ENCODE measurements at regions not wholly inside any gene's neighbourhood (a gene's known extent, or its start where the extent isn't known, plus 50 kb on each side); places are given as distances from the start of the nearest gene placed in this dataset.

DNA sequence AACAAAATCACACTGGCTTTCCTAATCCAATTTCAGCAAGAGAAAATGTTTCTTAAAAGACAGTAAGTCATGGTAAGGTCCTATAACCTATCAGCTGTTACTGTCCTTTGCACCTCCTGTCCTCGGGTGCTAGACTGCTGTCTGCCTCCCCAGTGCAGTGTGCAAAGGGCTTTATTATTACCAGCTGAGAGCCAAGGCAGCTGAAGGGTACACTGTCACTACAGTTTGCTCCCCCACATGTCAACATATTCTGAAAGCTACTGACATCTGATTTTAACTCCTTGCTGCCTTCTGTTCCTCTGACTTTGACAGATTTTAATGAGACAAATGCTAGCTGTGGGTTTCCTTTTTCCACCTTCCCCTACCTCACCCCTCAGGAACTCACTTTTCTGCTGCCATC lies 389.4 kb upstream of the SLC24A2 start:
- intact Hi-C loops (cut with micrococcal nuclease; ENCODE audit: unreplicated experiment), result no loop called here
- DNase-seq, result no peak
- no peaks in the 10 kb centered on the region for H3K4me1 Mint-ChIP-seq (ENCODE audit: low read depth, unreplicated experiment)
- TF ChIP-seq, protein P1, sequence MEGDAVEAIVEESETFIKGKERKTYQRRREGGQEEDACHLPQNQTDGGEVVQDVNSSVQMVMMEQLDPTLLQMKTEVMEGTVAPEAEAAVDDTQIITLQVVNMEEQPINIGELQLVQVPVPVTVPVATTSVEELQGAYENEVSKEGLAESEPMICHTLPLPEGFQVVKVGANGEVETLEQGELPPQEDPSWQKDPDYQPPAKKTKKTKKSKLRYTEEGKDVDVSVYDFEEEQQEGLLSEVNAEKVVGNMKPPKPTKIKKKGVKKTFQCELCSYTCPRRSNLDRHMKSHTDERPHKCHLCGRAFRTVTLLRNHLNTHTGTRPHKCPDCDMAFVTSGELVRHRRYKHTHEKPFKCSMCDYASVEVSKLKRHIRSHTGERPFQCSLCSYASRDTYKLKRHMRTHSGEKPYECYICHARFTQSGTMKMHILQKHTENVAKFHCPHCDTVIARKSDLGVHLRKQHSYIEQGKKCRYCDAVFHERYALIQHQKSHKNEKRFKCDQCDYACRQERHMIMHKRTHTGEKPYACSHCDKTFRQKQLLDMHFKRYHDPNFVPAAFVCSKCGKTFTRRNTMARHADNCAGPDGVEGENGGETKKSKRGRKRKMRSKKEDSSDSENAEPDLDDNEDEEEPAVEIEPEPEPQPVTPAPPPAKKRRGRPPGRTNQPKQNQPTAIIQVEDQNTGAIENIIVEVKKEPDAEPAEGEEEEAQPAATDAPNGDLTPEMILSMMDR (IDR thresholded peaks at IDR 0.05; ENCODE audit: unreplicated experiment), result no peak
- no TSS peak for BruUV-seq (replicated peaks)
- CTCF ChIA-PET, result no interaction called here
- H3K27me3 Mint-ChIP-seq (ENCODE audit: unreplicated experiment), result peaks cover 68% of the 10 kb centered on the region
- H3K27ac Mint-ChIP-seq (ENCODE audit: unreplicated experiment), result no peak overlapping the region
- H3K9me3 Mint-ChIP-seq (ENCODE audit: low read depth, unreplicated experiment), result no peaks in the 10 kb centered on the region
- H3K36me3 Mint-ChIP-seq (ENCODE audit: insufficient read depth, unreplicated experiment), result no peaks in the 10 kb centered on the region
- no peak overlapping the region for H3K4me3 Mint-ChIP-seq (ENCODE audit: low read depth, unreplicated experiment)

DNA sequence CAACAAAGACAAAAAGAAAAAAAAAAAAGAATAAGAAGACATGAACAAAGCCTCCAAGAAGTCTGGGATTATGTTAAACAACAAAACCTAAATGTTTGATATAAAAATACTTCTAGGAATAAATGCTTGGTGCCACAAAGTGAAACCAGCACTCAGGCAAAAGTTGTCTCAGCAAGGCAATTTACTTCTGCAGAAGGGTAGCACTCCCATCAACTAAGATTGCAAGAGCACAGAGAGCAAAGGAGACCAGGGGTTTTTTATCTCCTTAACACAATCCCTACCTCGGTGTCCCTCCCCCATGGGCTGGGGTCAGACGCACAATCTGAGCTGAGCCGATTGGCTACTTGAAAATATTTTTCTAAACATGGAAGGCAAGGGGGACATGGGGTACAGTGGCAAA lies 381.3 kb upstream of the SLC24A2 start:
- intact Hi-C loops (cut with micrococcal nuclease; ENCODE audit: unreplicated experiment), result no loop called here
- peaks cover 20% of the 10 kb centered on the region for H3K9me3 Mint-ChIP-seq (ENCODE audit: low read depth, unreplicated experiment)
- TF ChIP-seq, protein P1 (IDR thresholded peaks at IDR 0.05; ENCODE audit: unreplicated experiment), result no peak
- no peak overlapping the region for H3K4me3 Mint-ChIP-seq (ENCODE audit: low read depth, unreplicated experiment)
- CTCF ChIA-PET, result no interaction called here
- no peak for DNase-seq
- H3K27ac Mint-ChIP-seq (ENCODE audit: unreplicated experiment), result no peak overlapping the region
- peaks cover 31% of the 10 kb centered on the region for H3K27me3 Mint-ChIP-seq (ENCODE audit: unreplicated experiment)
- no peaks in the 10 kb centered on the region for H3K4me1 Mint-ChIP-seq (ENCODE audit: low read depth, unreplicated experiment)
- no TSS peak for BruUV-seq (replicated peaks)
- no peaks in the 10 kb centered on the region for H3K36me3 Mint-ChIP-seq (ENCODE audit: insufficient read depth, unreplicated experiment)

DNA sequence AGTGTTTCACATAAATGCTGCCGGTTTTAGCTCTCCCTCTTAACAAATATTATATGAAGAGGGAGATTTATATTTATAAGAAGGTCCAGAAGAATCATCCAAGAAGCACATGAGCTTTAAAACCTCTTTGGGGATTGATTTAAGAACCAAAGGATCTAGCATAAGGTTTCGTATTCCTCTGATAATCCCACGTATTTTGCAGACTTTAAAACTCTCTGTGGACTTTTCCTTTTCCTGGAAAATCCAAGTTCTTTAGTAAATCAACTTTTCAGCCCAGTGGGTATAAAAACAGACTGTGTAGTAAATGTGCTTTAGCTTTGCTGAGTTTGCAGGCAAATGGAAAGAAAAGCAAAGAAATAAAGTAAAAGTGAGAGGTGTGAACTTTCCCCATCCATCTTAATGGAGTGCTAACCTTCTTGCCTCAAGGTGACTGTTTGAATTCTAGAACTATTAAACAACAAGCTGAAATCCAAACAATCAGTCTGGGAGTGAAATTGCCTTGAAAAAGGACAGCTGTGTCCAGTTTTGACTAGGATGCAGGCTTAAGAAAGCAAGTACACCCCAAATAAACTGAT lies 363.4 kb upstream of the SLC24A2 start:
- Mint-ChIP-seq H3K4me1 (ENCODE audit: low read depth, unreplicated experiment) (no peaks in the 10 kb centered on the region), H3K27me3 (ENCODE audit: unreplicated experiment) (peaks cover 36% of the 10 kb centered on the region), H3K4me3 (ENCODE audit: low read depth, unreplicated experiment) (no peak overlapping the region), H3K36me3 (ENCODE audit: insufficient read depth, unreplicated experiment) (no peaks in the 10 kb centered on the region), H3K27ac (ENCODE audit: unreplicated experiment) (no peak overlapping the region), H3K9me3 (ENCODE audit: low read depth, unreplicated experiment) (no peaks in the 10 kb centered on the region)
- intact Hi-C loops (cut with micrococcal nuclease; ENCODE audit: unreplicated experiment), result no loop called here
- TF ChIP-seq, protein P1 (IDR thresholded peaks at IDR 0.05; ENCODE audit: unreplicated experiment), result no peak
- CTCF ChIA-PET, result no interaction called here
- BruUV-seq (replicated peaks), result no TSS peak
- no peak for DNase-seq

DNA sequence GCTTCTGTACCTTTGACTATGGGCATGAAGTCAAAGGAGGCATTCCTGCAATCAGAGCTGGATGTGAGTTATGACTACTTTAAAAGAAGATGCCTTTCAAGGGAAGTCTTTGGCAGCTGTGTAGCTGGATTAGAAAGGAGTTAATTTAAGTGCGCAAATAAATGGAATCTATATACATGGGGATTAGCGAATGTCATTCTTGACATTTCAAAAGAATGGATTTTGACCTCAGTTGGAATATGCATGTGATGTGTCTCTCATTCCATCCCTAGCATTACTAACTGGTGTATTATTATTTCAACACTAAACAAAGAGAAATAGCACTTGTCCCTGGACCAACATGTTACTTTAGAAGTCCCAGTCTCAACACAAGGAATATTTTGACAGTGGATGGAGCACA lies 359.6 kb upstream of the SLC24A2 start:
- H3K27me3 Mint-ChIP-seq (ENCODE audit: unreplicated experiment), result peaks cover 52% of the 10 kb centered on the region
- no peak for DNase-seq
- intact Hi-C loops (cut with micrococcal nuclease; ENCODE audit: unreplicated experiment), result no loop called here
- H3K4me3 Mint-ChIP-seq (ENCODE audit: low read depth, unreplicated experiment), result no peak overlapping the region
- CTCF ChIA-PET, result no interaction called here
- no peaks in the 10 kb centered on the region for H3K9me3 Mint-ChIP-seq (ENCODE audit: low read depth, unreplicated experiment)
- no peaks in the 10 kb centered on the region for H3K36me3 Mint-ChIP-seq (ENCODE audit: insufficient read depth, unreplicated experiment)
- TF ChIP-seq, protein P1 (IDR thresholded peaks at IDR 0.05; ENCODE audit: unreplicated experiment), result no peak
- BruUV-seq (replicated peaks), result no TSS peak
- H3K4me1 Mint-ChIP-seq (ENCODE audit: low read depth, unreplicated experiment), result no peaks in the 10 kb centered on the region
- H3K27ac Mint-ChIP-seq (ENCODE audit: unreplicated experiment), result no peak overlapping the region
